HUES48 (cell line): ENCODE measurements at regions not wholly inside any gene's neighbourhood (a gene's known extent, or its start where the extent isn't known, plus 50 kb on each side); places are given as distances from the start of the nearest gene placed in this dataset.

Experiments used
- H3K27ac ChIP-seq: one replicate; pipeline ENCODE4 v1.7.0; 2013; ENCODE audit warnings: low read depth, low read length, inconsistent platforms
- H3K27me3 ChIP-seq: 2 replicates; pipeline ENCODE4 v1.6.1; 2013; ENCODE audit warnings: mild to moderate bottlenecking, low read length; ENCODE audit not compliant: control insufficient read depth, insufficient read depth
- H3K36me3 ChIP-seq: 2 replicates; pipeline ENCODE4 v1.6.1; 2013; ENCODE audit warnings: low read length; ENCODE audit not compliant: control insufficient read depth, insufficient read depth
- H3K4me1 ChIP-seq: 2 replicates; pipeline ENCODE4 v1.6.1; 2013; ENCODE audit warnings: mild to moderate bottlenecking, low read length; ENCODE audit not compliant: control insufficient read depth, insufficient read depth
- H3K4me3 ChIP-seq: 2 replicates; pipeline ENCODE4 v1.5.1; 2013; ENCODE audit warnings: mild to moderate bottlenecking, low read depth, low read length
- H3K9ac ChIP-seq: 2 replicates; pipeline ENCODE4 v1.6.1; 2013; ENCODE audit warnings: mild to moderate bottlenecking, low read depth, low read length, moderate library complexity
- H3K9me3 ChIP-seq: 2 replicates; pipeline ENCODE4 v1.6.1; 2013; ENCODE audit warnings: low read length; ENCODE audit not compliant: control insufficient read depth, insufficient read depth

DNA sequence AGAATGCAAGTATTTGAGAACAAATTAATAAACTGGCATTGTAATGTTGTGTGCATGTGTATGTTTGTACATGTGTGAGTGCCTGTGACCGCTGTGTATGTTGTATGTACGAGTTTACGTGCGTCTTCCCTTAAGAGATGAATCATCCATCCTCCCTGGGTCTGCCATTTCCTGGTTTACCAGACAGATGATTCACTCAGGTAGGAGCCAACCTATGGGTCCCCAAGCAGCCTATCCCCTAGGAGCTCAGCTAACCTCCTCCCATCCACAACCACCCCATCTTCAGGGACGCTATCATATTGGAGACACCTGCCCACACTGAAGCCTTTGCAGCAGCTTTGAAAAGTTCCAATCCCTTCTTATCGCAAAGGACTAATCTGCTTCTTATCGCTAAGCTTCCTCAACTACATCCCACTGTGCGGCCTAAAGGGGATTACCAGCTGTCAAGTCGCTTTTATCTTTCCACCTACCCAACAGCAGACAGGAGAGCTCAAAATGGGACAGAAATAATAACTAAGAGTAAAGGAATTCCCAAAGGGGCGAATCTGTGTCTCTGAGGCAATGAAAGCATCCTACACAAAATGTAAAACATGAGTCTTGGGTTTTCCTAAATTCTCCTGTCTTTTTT, 81.5 kb upstream of the TMCC3 start:
- Histone ChIP-seq H3K4me3 (no peak overlapping the region), H3K27me3 (no peaks in the 10 kb centered on the region), H3K9ac (no peak overlapping the region), H3K27ac (no peak overlapping the region), H3K9me3 (0 out of 2 replicates have a peak, but pooled peaks cover 2% of the 10 kb centered on the region), H3K36me3 (no peaks in the 10 kb centered on the region), H3K4me1 (no peaks in the 10 kb centered on the region)

DNA sequence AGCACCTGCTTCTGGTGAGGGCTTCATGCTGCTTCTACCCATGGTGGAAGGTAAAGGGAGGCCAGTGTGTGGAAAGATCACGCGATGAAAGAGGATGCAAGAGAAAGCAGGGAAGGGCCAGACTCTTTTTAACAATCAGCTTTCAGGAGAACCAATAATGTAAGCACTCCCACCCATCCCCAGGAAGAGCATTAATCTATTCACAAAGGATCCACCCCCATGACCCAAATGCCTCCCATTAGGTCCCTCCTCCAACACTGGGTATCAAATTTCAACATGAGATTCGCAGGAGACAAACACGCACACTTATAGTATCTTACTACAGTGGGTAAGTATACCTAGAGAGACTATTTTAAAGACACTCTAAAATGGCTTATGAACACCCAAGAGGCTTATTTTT, 80.5 kb upstream of the TMCC3 start:
- Histone ChIP-seq H3K27me3 (no peaks in the 10 kb centered on the region), H3K4me1 (peaks cover 5% of the 10 kb centered on the region; the same call in 1 of the 2 replicates), H3K36me3 (no peaks in the 10 kb centered on the region), H3K9me3 (0 out of 2 replicates have a peak, but pooled peaks cover 2% of the 10 kb centered on the region), H3K4me3 (no peak overlapping the region), H3K9ac (no peak overlapping the region), H3K27ac (no peak overlapping the region)

DNA sequence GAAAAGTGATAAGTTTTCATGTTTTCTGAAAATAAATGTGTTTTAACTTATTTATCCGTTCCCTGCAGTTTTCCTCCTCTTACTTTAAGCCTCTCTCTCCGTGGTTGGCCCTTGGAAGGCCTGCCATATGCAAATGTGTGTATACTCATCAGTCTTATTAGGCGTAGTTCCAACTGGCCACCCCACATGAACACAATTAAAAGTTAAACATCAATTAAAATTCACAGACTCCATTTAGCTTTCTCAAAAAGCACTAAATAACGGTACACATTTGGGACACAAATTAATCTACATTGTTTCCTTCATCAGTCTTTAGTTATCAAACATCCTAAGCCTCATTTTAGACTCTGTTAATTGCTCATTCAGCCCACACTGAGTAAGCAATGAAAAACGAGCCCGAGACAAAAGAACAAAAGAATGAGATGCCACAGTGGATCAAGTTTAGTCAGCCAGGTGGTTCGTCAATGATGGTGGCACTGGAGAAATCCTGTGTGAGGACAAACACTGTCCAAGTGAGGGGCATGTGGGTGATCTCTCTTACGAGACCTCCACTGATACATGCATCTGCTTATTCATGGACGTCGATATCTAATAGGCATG, 76.0 kb upstream of the TMCC3 start:
- H3K9ac ChIP-seq, result no peak overlapping the region
- H3K4me3 ChIP-seq, result no peak overlapping the region
- no peaks in the 10 kb centered on the region for H3K36me3 ChIP-seq
- no peak overlapping the region for H3K27ac ChIP-seq
- H3K4me1 ChIP-seq, result peaks cover 8% of the 10 kb centered on the region
- H3K9me3 ChIP-seq, result 0 out of 2 replicates have a peak, but pooled peaks cover 2% of the 10 kb centered on the region
- H3K27me3 ChIP-seq, result no peaks in the 10 kb centered on the region

DNA sequence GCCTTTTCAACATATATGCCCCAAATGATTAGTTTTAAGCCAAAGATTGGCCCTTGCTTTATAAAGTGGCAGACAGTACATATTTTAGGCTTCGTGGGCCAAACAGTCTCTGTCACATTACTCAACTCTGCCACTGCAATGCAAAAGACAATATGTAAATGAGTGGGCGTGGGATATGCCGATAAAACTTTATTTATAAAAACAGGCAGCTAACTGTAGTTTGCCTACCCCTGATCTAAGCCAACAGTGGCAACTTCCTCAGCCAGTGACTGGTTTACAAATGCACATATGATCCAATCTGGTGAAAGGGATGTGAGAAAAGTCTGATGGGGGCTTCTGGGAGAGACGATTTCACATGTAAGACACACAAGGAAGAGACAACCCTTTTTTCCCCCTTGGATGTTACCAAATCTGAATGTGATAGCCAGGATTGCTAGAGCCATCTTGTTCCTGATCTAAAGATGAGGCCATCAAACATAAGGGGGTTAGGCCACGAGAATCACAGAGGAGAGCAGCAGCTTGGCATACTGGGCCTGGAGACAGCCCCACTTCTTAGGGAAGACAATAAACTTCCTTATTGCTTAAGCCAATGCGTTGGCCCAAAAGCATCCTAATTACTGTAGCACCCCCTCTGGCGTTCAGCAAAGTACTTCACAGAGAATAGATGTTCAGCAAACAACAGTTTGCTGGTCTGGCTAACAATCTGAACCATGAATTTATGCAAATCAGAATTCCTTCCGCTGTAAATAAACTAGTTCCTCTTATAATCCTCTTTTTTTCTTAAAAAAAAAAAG, 75.2 kb upstream of the TMCC3 start:
- H3K9ac ChIP-seq, result no peak overlapping the region
- 0 out of 2 replicates have a peak, but pooled peaks cover 2% of the 10 kb centered on the region for H3K9me3 ChIP-seq
- H3K27me3 ChIP-seq, result no peaks in the 10 kb centered on the region
- H3K36me3 ChIP-seq, result no peaks in the 10 kb centered on the region
- no peak overlapping the region for H3K27ac ChIP-seq
- no peak overlapping the region for H3K4me3 ChIP-seq
- H3K4me1 ChIP-seq, result peaks cover 8% of the 10 kb centered on the region

DNA sequence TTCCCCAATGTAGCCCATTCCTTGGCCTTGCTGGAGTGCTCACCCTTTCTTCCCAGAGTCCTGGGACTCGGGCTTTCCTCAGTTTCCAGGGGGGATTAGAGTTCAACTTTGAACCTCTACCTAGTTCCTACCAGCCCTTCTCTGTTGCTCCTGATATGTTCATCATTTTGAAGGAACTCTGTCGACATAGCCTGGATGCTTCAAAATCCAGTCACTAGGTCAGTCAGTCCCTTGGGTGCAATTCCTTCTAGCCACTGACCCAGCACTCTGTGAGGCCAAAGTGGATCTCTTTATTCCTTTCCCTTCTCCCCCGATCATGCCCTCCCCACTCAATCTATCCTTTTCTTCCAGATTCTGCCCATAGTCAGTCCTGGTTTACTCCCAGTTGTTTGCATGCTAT, 72.3 kb upstream of the TMCC3 start:
- Histone ChIP-seq H3K27me3 (no peaks in the 10 kb centered on the region), H3K4me1 (peaks cover 14% of the 10 kb centered on the region), H3K9ac (no peak overlapping the region), H3K36me3 (no peaks in the 10 kb centered on the region), H3K9me3 (no peaks in the 10 kb centered on the region), H3K27ac (no peak overlapping the region), H3K4me3 (no peak overlapping the region)

DNA sequence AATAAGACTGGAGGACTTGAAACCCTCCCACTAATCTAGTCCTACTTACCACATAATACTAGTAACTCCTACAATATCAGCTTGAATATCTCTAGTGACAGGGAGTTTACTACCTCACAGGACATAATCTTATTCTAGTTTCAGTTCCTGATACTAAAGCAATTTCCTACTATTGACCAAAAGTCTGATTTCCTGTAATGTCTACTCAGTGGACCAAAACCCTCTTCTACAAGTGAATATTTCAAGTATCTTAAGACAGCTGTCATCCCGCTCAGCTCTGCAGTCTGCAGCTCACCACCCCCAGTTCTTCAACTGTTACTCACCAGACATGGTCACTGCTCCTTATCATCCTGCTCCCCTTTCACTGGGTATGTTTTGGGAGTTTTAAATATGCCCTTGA, 70.8 kb upstream of the TMCC3 start:
- no peaks in the 10 kb centered on the region for H3K9me3 ChIP-seq
- no peak overlapping the region for H3K27ac ChIP-seq
- no peaks in the 10 kb centered on the region for H3K36me3 ChIP-seq
- peaks cover 18% of the 10 kb centered on the region for H3K4me1 ChIP-seq
- H3K9ac ChIP-seq, result no peak overlapping the region
- no peaks in the 10 kb centered on the region for H3K27me3 ChIP-seq
- no peak overlapping the region for H3K4me3 ChIP-seq

DNA sequence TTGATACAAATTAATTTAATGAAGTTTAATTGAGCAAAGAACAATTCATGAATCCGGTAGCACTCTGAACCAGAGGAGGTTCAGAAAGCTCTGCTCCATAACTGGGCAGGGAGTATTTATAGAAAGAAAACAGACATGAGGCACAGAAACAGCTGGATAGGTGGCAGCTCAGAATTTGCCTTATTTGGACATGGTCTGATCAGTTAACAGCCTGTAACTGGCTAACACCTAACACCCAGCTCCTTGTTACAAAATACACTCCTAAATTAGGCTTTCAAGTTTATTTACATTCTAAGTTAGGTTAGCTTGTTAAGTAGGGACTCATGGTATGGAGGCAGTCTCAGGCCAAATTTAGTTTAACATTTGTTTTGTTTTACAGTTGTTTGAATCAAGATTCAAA, 67.8 kb upstream of the TMCC3 start:
- Histone ChIP-seq H3K27ac (no peak overlapping the region), H3K27me3 (no peaks in the 10 kb centered on the region), H3K4me1 (0 out of 2 replicates have a peak, but pooled peaks cover 14% of the 10 kb centered on the region), H3K36me3 (no peaks in the 10 kb centered on the region), H3K9ac (no peak overlapping the region), H3K4me3 (no peak overlapping the region), H3K9me3 (no peaks in the 10 kb centered on the region)

DNA sequence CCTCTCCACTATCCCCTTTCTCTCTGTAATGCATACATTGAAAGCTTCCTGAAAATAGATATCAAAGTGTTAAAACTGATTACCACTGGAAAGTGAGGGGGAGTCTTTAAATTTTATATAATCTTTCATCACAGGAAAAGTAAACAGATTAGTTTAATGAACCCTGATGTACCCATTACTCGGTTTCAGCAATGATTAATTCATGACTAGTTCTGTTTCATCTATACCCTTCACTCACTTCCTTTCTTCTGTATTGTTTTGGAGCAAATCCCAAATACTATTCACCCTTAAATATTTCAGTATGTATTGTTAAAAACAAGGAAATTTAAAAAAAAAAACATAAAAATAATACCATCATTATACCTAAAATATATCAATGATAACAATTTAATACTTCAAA, 67.3 kb upstream of the TMCC3 start:
- H3K9me3 ChIP-seq, result no peaks in the 10 kb centered on the region
- H3K4me3 ChIP-seq, result no peak overlapping the region
- H3K9ac ChIP-seq, result no peak overlapping the region
- no peaks in the 10 kb centered on the region for H3K36me3 ChIP-seq
- no peak overlapping the region for H3K27ac ChIP-seq
- H3K4me1 ChIP-seq, result 0 out of 2 replicates have a peak, but pooled peaks cover 14% of the 10 kb centered on the region
- H3K27me3 ChIP-seq, result no peaks in the 10 kb centered on the region

DNA sequence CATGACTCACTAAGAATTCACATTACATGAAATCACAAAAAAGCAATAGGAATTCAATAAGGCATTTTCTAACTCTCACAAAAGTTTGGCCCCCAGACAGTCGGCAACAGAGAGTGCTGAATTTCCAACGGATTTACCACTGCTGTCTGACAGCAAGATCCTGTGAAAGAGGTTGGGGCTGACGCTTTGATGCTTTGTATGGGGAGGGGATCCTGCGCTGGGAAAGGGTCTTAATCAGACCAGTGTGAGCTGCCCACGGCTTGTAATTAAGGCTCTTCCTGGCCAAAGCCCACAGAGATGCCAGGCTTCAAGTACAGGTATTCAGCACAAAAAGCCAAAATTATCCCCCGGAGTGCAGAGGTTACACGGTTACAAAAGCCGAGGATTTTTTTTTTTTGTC, 66.8 kb upstream of the TMCC3 start:
- Histone ChIP-seq H3K36me3 (no peaks in the 10 kb centered on the region), H3K27ac (no peak overlapping the region), H3K9ac (no peak overlapping the region), H3K4me3 (no peak overlapping the region), H3K27me3 (no peaks in the 10 kb centered on the region), H3K4me1 (0 out of 2 replicates have a peak, but pooled peaks cover 14% of the 10 kb centered on the region), H3K9me3 (no peaks in the 10 kb centered on the region)

DNA sequence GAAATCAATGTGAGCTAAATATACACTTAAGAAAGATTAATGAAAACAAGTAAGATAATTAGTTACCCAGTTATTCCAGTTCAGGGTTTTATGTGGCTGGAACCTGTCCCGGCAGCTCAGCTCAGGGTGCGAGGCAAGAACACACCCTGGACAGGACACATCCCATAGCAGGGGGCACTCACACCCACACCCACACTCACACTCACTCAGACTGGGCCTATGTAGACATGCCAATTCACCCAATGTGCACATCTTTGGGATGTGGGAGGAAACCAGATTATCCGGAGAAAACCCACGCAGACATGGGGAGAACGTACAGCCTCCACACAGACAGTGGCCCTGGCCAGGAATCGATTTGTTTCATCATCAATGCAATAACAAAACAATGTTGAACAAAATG, 66.0 kb upstream of the TMCC3 start:
- no peaks in the 10 kb centered on the region for H3K9me3 ChIP-seq
- no peaks in the 10 kb centered on the region for H3K27me3 ChIP-seq
- H3K4me1 ChIP-seq, result 0 out of 2 replicates have a peak, but pooled peaks cover 14% of the 10 kb centered on the region

More for the DNA sequence above, 66.0 kb upstream of the TMCC3 start:
- H3K27ac ChIP-seq, result no peak overlapping the region
- H3K9ac ChIP-seq, result no peak overlapping the region
- no peaks in the 10 kb centered on the region for H3K36me3 ChIP-seq
- H3K4me3 ChIP-seq, result no peak overlapping the region
